Liver (tissue), 8 donors: ENCODE measurements at regions not wholly inside any gene's neighbourhood (a gene's known extent, or its start where the extent isn't known, plus 50 kb on each side); places are given as distances from the start of the nearest gene placed in this dataset.

ENCODE experiments used
- DNase-seq: peaks from one replicate; pipeline ENCODE4 v3.0.0-alpha.2; 2017; ENCODE audit warnings: low spot score
- H3K27ac ChIP-seq, 2 donors: one replicate each; pipeline ENCODE4 v1.7.0; 2013; ENCODE audit warnings: inconsistent platforms in 2 of 2, low read length in 2 of 2, control low read depth in 1 of 2, low read depth in 1 of 2, mild to moderate bottlenecking in 1 of 2
- H3K27me3 ChIP-seq, 4 donors: one replicate each; pipeline versions ENCODE4 v1.6.1 to v1.7.0; 2013; ENCODE audit warnings: low read length in 3 of 4, inconsistent platforms in 1 of 4, mild to moderate bottlenecking in 1 of 4, moderate library complexity in 1 of 4; ENCODE audit not compliant: control insufficient read depth in 4 of 4, insufficient read depth in 4 of 4
- H3K36me3 ChIP-seq, 4 donors: one replicate each; pipeline versions ENCODE4 v1.6.1 to v1.7.0; 2013; ENCODE audit warnings: low read length in 3 of 4, mild to moderate bottlenecking in 3 of 4, low read depth in 1 of 4, moderate library complexity in 1 of 4; ENCODE audit not compliant: control insufficient read depth in 4 of 4, insufficient read depth in 3 of 4
- H3K4me1 ChIP-seq, 4 donors: one replicate each; pipeline versions ENCODE4 v1.6.1 to v1.7.0; 2013; ENCODE audit warnings: low read length in 3 of 4, mild to moderate bottlenecking in 3 of 4, moderate library complexity in 1 of 4; ENCODE audit not compliant: control insufficient read depth in 4 of 4, insufficient read depth in 4 of 4
- H3K4me3 ChIP-seq, 3 donors: one replicate each; pipeline versions ENCODE4 v1.6.1 to v1.7.0; 2013; ENCODE audit warnings: low read length in 3 of 3, control low read depth in 1 of 3, low read depth in 1 of 3, mild to moderate bottlenecking in 1 of 3
- H3K9ac ChIP-seq, 2 donors: one replicate each; pipeline ENCODE4 v1.7.0; 2013; ENCODE audit warnings: low read length in 2 of 2, mild to moderate bottlenecking in 2 of 2, moderate library complexity in 2 of 2, control low read depth in 1 of 2, low read depth in 1 of 2
- H3K9me3 ChIP-seq, 4 donors: one replicate each; pipeline versions ENCODE4 v1.6.1 to v1.7.0; 2013; ENCODE audit warnings: low read length in 3 of 4; ENCODE audit not compliant: control insufficient read depth in 4 of 4
- EGR1 ChIP-seq, 2 donors: IDR thresholded peaks; 2 replicates each; pipeline ENCODE4 v1.6.1; 2016 to 2018; ENCODE audit warnings: antibody characterized with exemption in 2 of 2, low read depth in 2 of 2
- FOXA1 ChIP-seq: IDR thresholded peaks from 2 replicates; pipeline ENCODE4 v1.6.1; 2016; ENCODE audit warnings: antibody characterized with exemption
- GABPA ChIP-seq, 2 donors: IDR thresholded peaks in 1 of 2; conservative IDR thresholded peaks in 1 of 2; 2 replicates each; pipeline ENCODE4 v1.6.1; 2016; ENCODE audit warnings: antibody characterized with exemption in 2 of 2, mild to moderate bottlenecking in 1 of 2, moderate library complexity in 1 of 2
- HNF4A ChIP-seq, 2 donors: conservative IDR thresholded peaks; 2 replicates each; pipeline ENCODE4 v1.6.1; 2016; ENCODE audit warnings: antibody characterized with exemption in 2 of 2, mild to moderate bottlenecking in 2 of 2
- HNF4G ChIP-seq: IDR thresholded peaks from 2 replicates; pipeline ENCODE4 v1.6.1; 2016; ENCODE audit warnings: antibody characterized with exemption
- JUND ChIP-seq, 2 donors: IDR thresholded peaks; 2 replicates each; pipeline ENCODE4 v1.6.1; 2016; ENCODE audit warnings: antibody characterized with exemption in 2 of 2
- MAX ChIP-seq: IDR thresholded peaks from 2 replicates; pipeline ENCODE4 v1.6.1; 2016; ENCODE audit warnings: antibody characterized with exemption
- NR2F2 ChIP-seq: IDR thresholded peaks from 2 replicates; pipeline ENCODE4 v1.6.1; 2016; ENCODE audit warnings: antibody characterized with exemption
- REST ChIP-seq: IDR thresholded peaks from 2 replicates; pipeline ENCODE4 v1.6.1; 2016; ENCODE audit warnings: antibody characterized with exemption, mild to moderate bottlenecking
- RXRA ChIP-seq, 2 donors: IDR thresholded peaks; 2 replicates each; pipeline ENCODE4 v1.6.1; 2017 to 2018; ENCODE audit warnings: antibody characterized with exemption in 2 of 2, mild to moderate bottlenecking in 1 of 2
- SP1 ChIP-seq: IDR thresholded peaks from 2 replicates; pipeline ENCODE4 v1.6.1; 2018; ENCODE audit warnings: antibody characterized with exemption, mild to moderate bottlenecking
- TAF1 ChIP-seq: conservative IDR thresholded peaks from 2 replicates; pipeline ENCODE4 v1.6.1; 2016; ENCODE audit warnings: antibody characterized with exemption, mild to moderate bottlenecking
- YY1 ChIP-seq: IDR thresholded peaks from 2 replicates; pipeline ENCODE4 v1.6.1; 2016; ENCODE audit warnings: antibody characterized with exemption, mild to moderate bottlenecking
- WGBS: extraction: QIAGEN DNeasy Blood & Tissue Kit; methylation state at CpG from one replicate; pipeline ENCODE4 v1.1.7; 2013; 5-methylcytosine and 5-hydroxymethylcytosine counted together
- TF ChIP-seq, protein P1 (sequence below): IDR thresholded peaks from 2 replicates; pipeline ENCODE4 v1.6.1; 2016; ENCODE audit warnings: antibody characterized with exemption
- TF ChIP-seq, protein P2 (sequence below): fragments of 150-350 bp; IDR thresholded peaks from 2 replicates; pipeline ENCODE4 v1.5.1; 2017; ENCODE audit warnings: improper control_type of control experiment, low read depth, low read length; ENCODE audit not compliant: missing input control
- donor health status: healthy.
- donor health status: healthy.
- donor health status: healthy.
- donor health status: healthy.
- donor health status: healthy.

GRCh38 chr10:130739016-130739756 lies 572.3 kb downstream of the TCERG1L start (continued):
- no peak for TF ChIP-seq EGR1 (IDR thresholded peaks at IDR 0.05; ENCODE audit: low read depth in 2 of 2)
- TF ChIP-seq REST = no peak
- no peak for TF ChIP-seq HNF4A (conservative IDR thresholded peaks at IDR 0.05)
- no peak for TF ChIP-seq FOXA1
- TF ChIP-seq RXRA (IDR thresholded peaks at IDR 0.05) = no peak
- no peak for TF ChIP-seq YY1

DNA sequence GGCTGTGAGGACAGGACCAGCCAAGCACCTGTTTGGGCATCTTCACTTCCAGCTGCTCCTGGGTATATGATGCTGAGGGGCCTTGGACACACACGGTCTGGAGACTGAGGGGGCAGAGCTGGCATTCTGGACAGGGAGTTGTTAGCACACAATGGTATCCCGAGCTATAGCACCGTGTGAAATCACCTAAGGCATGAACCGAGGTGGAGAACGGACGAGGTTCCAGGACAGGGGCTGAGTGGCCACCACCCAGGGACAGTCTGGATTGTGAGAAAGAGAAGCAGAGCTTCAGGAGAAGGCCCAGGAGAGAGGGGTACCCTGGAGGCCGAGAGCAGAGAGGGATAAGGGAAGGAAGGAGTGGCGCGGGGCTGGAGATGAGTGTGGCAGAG lies 571.8 kb downstream of the TCERG1L start:
- WGBS = 68% methylated on average over 9 of the region's 9 CpGs
- DNase-seq = no peak
- no peak for TF ChIP-seq REST
- no peak for TF ChIP-seq HNF4G
- no peak for TF ChIP-seq GABPA (IDR thresholded peaks at IDR 0.05 in 1 of 2, conservative IDR thresholded peaks at IDR 0.05 in 1 of 2)
- TF ChIP-seq FOXA1 = no peak
- TF ChIP-seq MAX = no peak
- TF ChIP-seq JUND (IDR thresholded peaks at IDR 0.05) = no peak
- no peak for TF ChIP-seq EGR1 (IDR thresholded peaks at IDR 0.05; ENCODE audit: low read depth in 2 of 2)
- no peak for TF ChIP-seq HNF4A (conservative IDR thresholded peaks at IDR 0.05)
- TF ChIP-seq, protein P1, sequence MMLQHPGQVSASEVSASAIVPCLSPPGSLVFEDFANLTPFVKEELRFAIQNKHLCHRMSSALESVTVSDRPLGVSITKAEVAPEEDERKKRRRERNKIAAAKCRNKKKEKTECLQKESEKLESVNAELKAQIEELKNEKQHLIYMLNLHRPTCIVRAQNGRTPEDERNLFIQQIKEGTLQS = no peak
- TF ChIP-seq YY1 = no peak
- TF ChIP-seq SP1 = no peak
- no peak for TF ChIP-seq NR2F2
- TF ChIP-seq, protein P2, sequence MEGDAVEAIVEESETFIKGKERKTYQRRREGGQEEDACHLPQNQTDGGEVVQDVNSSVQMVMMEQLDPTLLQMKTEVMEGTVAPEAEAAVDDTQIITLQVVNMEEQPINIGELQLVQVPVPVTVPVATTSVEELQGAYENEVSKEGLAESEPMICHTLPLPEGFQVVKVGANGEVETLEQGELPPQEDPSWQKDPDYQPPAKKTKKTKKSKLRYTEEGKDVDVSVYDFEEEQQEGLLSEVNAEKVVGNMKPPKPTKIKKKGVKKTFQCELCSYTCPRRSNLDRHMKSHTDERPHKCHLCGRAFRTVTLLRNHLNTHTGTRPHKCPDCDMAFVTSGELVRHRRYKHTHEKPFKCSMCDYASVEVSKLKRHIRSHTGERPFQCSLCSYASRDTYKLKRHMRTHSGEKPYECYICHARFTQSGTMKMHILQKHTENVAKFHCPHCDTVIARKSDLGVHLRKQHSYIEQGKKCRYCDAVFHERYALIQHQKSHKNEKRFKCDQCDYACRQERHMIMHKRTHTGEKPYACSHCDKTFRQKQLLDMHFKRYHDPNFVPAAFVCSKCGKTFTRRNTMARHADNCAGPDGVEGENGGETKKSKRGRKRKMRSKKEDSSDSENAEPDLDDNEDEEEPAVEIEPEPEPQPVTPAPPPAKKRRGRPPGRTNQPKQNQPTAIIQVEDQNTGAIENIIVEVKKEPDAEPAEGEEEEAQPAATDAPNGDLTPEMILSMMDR = no peak
- TF ChIP-seq TAF1 = no peak
- Histone ChIP-seq H3K27me3 (no peaks in the 10 kb centered on the region), H3K27ac (no peak overlapping the region), H3K9ac (no peak overlapping the region), H3K4me3 (no peak overlapping the region), H3K4me1 (no peaks in the 10 kb centered on the region), H3K9me3 (no peaks in the 10 kb centered on the region), H3K36me3 (no peaks in the 10 kb centered on the region)
